HEK293T (cell line): ENCODE measurements at regions not wholly inside any gene's neighbourhood (a gene's known extent, or its start where the extent isn't known, plus 50 kb on each side); places are given as distances from the start of the nearest gene placed in this dataset.
"Not testable (repeated sequence)": the region's sequence is repeated elsewhere in the genome, so short reads cannot be mapped to it uniquely, and the experiment has no call there.

ENCODE experiments used
- CTCF ChIA-PET: fragments of 350-600 bp; formaldehyde crosslinking; extraction: SDS; loops from one replicate; lab custom pipeline; 2021; ENCODE audit warnings: antibody characterized with exemption, inconsistent platforms; lab: Yijun Ruan, JAX
- POLR2A ChIA-PET: fragments of 350-600 bp; formaldehyde crosslinking; extraction: SDS; loops from one replicate; lab custom pipeline; 2020; ENCODE audit warnings: antibody characterized with exemption, inconsistent platforms; lab: Yijun Ruan, JAX
- DNase-seq: peaks from one replicate; pipeline ENCODE4 v3.0.0; 2012; ENCODE audit warnings: mixed read lengths; ENCODE audit errors: extremely low spot score
- ARNT ChIP-seq: fragments of 450-650 bp; IDR thresholded peaks from 2 replicates; pipeline ENCODE4 v1.6.1; 2017; ENCODE audit warnings: mild to moderate bottlenecking
- BHLHE40 ChIP-seq: fragments of 450-650 bp; IDR thresholded peaks from 2 replicates; pipeline ENCODE4 v1.6.1; 2016; ENCODE audit warnings: mild to moderate bottlenecking, moderate library complexity, borderline replicate concordance
- CTBP1 ChIP-seq: fragments of 450-650 bp; IDR thresholded peaks from 2 replicates; pipeline ENCODE4 v1.6.1; 2016; ENCODE audit warnings: borderline replicate concordance
- ELF4 ChIP-seq: fragments of 450-650 bp; IDR thresholded peaks from 2 replicates; pipeline ENCODE4 v1.6.1; 2017; ENCODE audit warnings: antibody characterized with exemption
- FOXA1 ChIP-seq: fragments of 450-650 bp; IDR thresholded peaks from 2 replicates; pipeline ENCODE4 v1.6.1; 2016; ENCODE audit warnings: mild to moderate bottlenecking
- FOXK2 ChIP-seq: fragments of 450-650 bp; IDR thresholded peaks from 2 replicates; pipeline ENCODE4 v1.6.1; 2016; ENCODE audit warnings: mild to moderate bottlenecking
- FOXM1 ChIP-seq: fragments of 450-650 bp; IDR thresholded peaks from 2 replicates; pipeline ENCODE4 v1.6.1; 2017; ENCODE audit warnings: mild to moderate bottlenecking, borderline replicate concordance
- HDGF ChIP-seq: fragments of 450-650 bp; IDR thresholded peaks from 2 replicates; pipeline ENCODE4 v1.6.1; 2017; ENCODE audit warnings: antibody characterized with exemption, borderline replicate concordance
- L3MBTL2 ChIP-seq: fragments of 450-650 bp; conservative IDR thresholded peaks from 2 replicates; pipeline ENCODE4 v1.6.1; 2016; ENCODE audit warnings: mild to moderate bottlenecking
- LEF1 ChIP-seq: fragments of 450-650 bp; IDR thresholded peaks from 2 replicates; pipeline ENCODE4 v1.6.1; 2017; ENCODE audit warnings: mild to moderate bottlenecking, borderline replicate concordance
- NFRKB ChIP-seq: fragments of 450-650 bp; IDR thresholded peaks from 2 replicates; pipeline ENCODE4 v1.6.1; 2016; ENCODE audit warnings: mild to moderate bottlenecking, moderate library complexity
- SP1 ChIP-seq: fragments of 450-650 bp; IDR thresholded peaks from 2 replicates; pipeline ENCODE4 v1.6.1; 2017
- SUZ12 ChIP-seq: fragments of 450-650 bp; IDR thresholded peaks from 2 replicates; pipeline ENCODE4 v1.6.1; 2016; ENCODE audit warnings: mild to moderate bottlenecking
- TARDBP ChIP-seq: fragments of 450-650 bp; IDR thresholded peaks from 2 replicates; pipeline ENCODE4 v1.6.1; 2016
- ZNF384 ChIP-seq: fragments of 450-650 bp; IDR thresholded peaks from 2 replicates; pipeline ENCODE4 v1.6.1; 2016
- TF ChIP-seq, protein P1 (sequence below): fragments of 450-650 bp; IDR thresholded peaks from 2 replicates; pipeline ENCODE4 v1.6.1; 2016

DNA sequence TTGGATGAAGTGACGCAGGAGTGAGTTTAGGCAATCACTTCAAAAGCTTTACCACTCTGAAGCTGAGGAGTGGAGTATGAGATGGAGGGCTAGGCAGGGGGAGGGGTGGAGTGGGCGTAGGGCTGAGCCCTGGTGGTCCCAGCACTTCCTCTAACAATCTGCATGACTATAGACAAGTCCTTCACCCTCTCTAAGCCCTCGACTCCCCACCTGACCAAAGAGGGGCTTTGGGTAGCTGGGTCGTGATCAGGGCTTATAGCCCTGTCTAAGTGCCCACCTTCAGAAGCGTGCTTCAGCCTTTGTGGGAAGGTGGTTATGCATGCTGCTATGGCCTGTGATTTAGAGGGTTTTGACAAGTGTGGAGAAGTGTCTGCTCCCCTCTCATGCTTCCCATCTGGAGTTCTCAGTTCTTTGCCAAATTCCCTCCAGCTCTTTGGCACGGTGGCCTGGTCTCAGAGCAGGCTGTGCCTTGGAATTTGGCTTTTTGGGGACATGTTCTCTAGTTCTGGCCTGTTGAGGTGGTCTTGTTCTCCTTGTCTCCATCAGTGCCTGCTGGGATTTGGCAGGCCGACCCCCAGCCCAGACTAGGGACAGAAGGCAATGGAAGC lies 53.0 kb downstream of the ACTBL2 start:
- POLR2A ChIA-PET: no interaction called here
- TF ChIP-seq, protein P1, sequence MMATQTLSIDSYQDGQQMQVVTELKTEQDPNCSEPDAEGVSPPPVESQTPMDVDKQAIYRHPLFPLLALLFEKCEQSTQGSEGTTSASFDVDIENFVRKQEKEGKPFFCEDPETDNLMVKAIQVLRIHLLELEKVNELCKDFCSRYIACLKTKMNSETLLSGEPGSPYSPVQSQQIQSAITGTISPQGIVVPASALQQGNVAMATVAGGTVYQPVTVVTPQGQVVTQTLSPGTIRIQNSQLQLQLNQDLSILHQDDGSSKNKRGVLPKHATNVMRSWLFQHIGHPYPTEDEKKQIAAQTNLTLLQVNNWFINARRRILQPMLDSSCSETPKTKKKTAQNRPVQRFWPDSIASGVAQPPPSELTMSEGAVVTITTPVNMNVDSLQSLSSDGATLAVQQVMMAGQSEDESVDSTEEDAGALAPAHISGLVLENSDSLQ: no peak
- TF ChIP-seq HDGF (no peak), NFRKB (no peak), L3MBTL2 (no peak), ARNT (no peak), TARDBP (no peak), FOXK2 (no peak), ELF4 (no peak)
- no peak for DNase-seq
- CTCF ChIA-PET: interaction anchor here (1.0 kb wide), 1 partner anchor 12 kb away, joined by 3 read pairs; no protein-coding TSS in a partner anchor

DNA sequence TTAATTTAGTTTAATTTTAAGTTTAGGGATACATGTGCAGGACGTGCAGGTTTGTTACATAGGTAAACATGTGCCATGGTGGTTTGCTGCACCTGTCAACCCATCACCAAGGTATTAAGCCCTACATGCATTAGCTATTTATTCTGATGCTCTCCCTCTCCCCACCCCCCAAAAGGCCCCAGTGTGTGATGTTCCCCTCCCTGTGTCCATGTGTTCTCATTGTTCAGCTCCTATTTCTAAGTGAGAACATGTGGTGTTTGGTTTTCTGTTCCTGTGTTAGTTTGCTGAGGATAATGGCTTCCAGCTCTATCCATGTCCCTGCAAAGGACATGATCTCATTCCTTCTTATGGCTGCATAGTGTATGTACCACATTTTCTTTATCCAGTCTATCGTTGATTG lies 53.6 kb downstream of the ACTBL2 start:
- CTCF ChIA-PET, POLR2A ChIA-PET, DNase-seq: not testable (repeated sequence)

DNA sequence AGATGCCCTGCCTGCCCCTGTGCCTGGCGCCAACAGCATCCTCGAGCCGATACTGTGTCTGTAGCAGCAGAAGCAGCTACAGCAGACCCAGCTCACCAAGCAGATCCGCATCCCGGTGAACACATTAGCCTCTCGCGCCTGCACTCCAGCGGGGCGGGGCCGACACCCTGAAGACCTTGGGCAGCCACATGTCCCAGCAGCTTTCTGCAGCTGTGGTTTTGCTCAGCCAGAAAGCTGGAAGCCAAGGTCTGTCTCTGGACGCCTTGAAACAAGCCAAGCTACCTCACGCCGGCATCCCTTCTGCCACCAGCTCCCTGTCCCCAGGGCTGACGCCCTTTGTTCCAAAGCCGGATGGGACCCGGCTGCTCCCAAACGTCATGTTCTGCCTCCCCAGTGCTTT lies 59.6 kb downstream of the ACTBL2 start:
- CTCF ChIA-PET: no interaction called here
- POLR2A ChIA-PET: no interaction called here
- TF ChIP-seq ZNF384 (no peak), TARDBP (no peak), HDGF (no peak), L3MBTL2 (no peak), ELF4 (no peak), FOXM1 (no peak), BHLHE40 (no peak), FOXK2 (no peak), SUZ12 (no peak), CTBP1 (no peak), SP1 (no peak), ARNT (no peak), FOXA1 (no peak), LEF1 (no peak), NFRKB (no peak)
- TF ChIP-seq, protein P1: no peak
- DNase-seq: no peak

DNA sequence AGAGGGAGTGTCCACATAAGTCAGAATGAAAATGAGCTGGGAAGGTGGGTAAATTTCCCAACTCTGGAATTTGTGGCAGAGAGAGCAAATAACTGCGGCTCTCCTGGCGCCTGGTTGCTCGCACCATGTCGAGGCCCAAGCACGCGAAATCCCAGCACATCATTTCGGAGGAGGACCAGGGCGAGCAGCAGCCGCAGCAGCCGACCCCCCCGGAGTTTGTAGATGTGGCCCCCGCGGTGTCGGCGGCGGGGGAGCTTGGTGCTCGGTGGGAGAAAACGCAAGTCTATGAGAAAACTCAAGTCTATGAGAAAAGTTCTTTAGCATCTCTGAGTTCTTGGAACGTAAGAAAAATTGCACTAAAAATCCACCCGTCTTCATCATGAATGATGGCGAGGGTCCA lies 60.3 kb downstream of the ACTBL2 start:
- ChIA-PET POLR2A (no interaction called here), CTCF (no interaction called here)
- TF ChIP-seq LEF1 (no peak), CTBP1 (no peak), NFRKB (no peak), SP1 (no peak), BHLHE40 (no peak), L3MBTL2 (no peak), TARDBP (no peak), FOXA1 (no peak), SUZ12 (no peak), FOXK2 (no peak), FOXM1 (no peak), ZNF384 (no peak), HDGF (no peak), ELF4 (no peak)
- TF ChIP-seq, protein P1: no peak
- DNase-seq: no peak

DNA sequence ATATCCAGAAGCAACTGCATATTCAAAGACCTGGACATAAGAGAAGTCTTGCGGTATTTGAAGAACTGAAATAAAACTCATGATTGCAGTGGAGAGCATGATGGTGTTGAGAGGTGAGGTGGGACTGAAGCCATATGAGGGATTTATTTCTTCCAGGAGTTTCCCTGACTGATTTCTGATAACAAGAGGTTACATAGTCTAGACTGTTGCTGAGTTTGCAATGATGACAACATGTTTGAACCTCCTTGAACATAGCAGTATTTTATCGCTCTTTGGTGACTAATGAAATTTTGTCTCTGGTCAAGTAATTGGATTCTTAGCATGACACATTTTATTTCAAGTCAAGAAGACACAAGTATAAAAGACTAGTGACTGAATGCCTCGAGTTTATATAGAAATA lies 61.8 kb downstream of the ACTBL2 start:
- CTCF ChIA-PET: no interaction called here
- POLR2A ChIA-PET: no interaction called here
- TF ChIP-seq FOXK2 (no peak), HDGF (no peak), ZNF384 (no peak), CTBP1 (no peak), SP1 (no peak), FOXA1 (no peak), FOXM1 (no peak), BHLHE40 (no peak), TARDBP (no peak), NFRKB (no peak), ELF4 (no peak), L3MBTL2 (no peak), LEF1 (no peak), ARNT (no peak), SUZ12 (no peak)
- TF ChIP-seq, protein P1: no peak
- DNase-seq: no peak

DNA sequence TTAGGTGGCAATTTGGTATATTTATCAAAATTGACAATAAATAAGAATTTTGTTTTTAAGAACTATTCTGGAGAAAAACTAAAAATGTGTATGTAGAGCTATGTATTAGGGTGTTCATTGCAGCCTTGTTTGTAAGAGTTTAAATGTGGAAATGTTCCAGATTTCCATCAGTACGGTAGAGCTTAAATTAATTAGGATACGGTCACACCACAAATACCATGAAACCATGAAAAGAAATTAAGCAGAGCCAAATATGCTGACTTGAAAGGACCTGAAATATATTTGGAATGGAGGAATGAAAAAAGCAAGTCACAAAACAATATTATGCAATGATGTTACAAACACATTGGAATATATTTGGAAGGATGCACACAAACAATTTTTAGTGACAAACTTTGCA lies 64.6 kb downstream of the ACTBL2 start:
- TF ChIP-seq FOXK2 (no peak), L3MBTL2 (no peak)
- CTCF ChIA-PET: no interaction called here
- POLR2A ChIA-PET: no interaction called here
- DNase-seq: no peak

DNA sequence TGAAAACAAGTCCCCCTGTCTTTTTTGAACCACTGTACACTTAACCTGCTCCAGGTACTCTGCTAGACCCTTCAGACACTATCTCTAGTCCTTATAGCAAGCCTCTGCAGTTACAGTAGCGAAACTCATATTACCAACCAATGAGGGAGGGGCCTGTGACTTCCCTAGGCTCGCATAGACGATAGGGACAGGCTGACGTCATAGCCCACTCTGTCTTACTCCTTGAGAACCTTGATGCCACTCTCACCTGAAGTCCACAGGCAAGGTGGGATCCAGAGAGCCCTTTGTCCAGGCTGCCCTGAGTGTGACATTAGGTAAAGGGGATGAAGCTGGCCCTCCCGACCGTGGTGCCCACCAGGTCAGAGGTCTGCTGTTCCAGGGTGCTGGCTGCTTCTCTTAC lies 65.3 kb downstream of the ACTBL2 start:
- ChIA-PET POLR2A (no interaction called here), CTCF (no interaction called here)
- no peak for TF ChIP-seq ZNF384
- no peak for TF ChIP-seq TARDBP
- no peak for DNase-seq
